B cell (primary cell): ENCODE measurements at regions not wholly inside any gene's neighbourhood (a gene's known extent, or its start where the extent isn't known, plus 50 kb on each side); places are given as distances from the start of the nearest gene placed in this dataset.

Experiments used
- EZH2 ChIP-seq: IDR thresholded peaks from 2 replicates; pipeline ENCODE4 v1.6.1; 2012; ENCODE audit warnings: borderline replicate concordance, low read depth, mild to moderate bottlenecking, moderate library complexity, low read length; ENCODE audit not compliant: insufficient read depth, poor library complexity, severe bottlenecking
- TF ChIP-seq, protein P1 (sequence below): fragments of 200-600 bp; IDR thresholded peaks from one replicate; pipeline ENCODE4 v1.8.0; 2022; ENCODE audit warnings: antibody characterized with exemption, mild to moderate bottlenecking

DNA sequence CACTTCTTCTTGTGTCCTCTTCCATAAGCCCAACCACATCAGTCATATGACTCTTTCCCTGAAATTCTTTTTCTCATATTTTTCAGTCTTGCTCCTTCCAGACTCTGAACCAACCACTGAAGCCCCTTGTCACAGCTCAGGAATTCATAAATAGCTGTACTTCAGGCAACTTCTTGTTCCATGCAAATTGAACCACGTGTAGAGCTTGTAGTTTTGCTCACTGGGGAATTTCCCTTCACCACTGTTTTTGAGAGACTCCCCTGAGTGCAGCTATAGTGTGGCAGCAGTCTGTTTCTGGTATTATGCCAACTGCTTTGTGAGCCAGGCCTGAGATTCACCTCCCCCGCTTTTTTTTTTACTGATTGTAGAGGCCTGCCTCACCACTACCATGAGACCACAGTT is 150.3 kb upstream of the SPAG17 start:
- TF ChIP-seq, protein P1, sequence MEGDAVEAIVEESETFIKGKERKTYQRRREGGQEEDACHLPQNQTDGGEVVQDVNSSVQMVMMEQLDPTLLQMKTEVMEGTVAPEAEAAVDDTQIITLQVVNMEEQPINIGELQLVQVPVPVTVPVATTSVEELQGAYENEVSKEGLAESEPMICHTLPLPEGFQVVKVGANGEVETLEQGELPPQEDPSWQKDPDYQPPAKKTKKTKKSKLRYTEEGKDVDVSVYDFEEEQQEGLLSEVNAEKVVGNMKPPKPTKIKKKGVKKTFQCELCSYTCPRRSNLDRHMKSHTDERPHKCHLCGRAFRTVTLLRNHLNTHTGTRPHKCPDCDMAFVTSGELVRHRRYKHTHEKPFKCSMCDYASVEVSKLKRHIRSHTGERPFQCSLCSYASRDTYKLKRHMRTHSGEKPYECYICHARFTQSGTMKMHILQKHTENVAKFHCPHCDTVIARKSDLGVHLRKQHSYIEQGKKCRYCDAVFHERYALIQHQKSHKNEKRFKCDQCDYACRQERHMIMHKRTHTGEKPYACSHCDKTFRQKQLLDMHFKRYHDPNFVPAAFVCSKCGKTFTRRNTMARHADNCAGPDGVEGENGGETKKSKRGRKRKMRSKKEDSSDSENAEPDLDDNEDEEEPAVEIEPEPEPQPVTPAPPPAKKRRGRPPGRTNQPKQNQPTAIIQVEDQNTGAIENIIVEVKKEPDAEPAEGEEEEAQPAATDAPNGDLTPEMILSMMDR: no peak
- no peak for TF ChIP-seq EZH2
